ENCODE measurements at regions not wholly inside any gene's neighbourhood (a gene's known extent, or its start where the extent isn't known, plus 50 kb on each side); places are given as distances from the start of the nearest gene placed in this dataset.

- H3K4me3 ChIP-seq, result no peak overlapping the region
- H3K27me3 ChIP-seq, result no peaks in the 10 kb centered on the region
- ATAC-seq (no peak), DNase-seq (no peak), FAIRE-seq (no peak)
- no peak for TF ChIP-seq CTCF (IDR thresholded peaks at IDR 0.05)
- no peaks in the 10 kb centered on the region for H3K4me1 ChIP-seq
- no peak overlapping the region for H3K27ac ChIP-seq
- intact Hi-C loops (cut with DNase I), result no loop called here
- no peaks in the 10 kb centered on the region for H3K9me3 ChIP-seq
- H3K36me3 ChIP-seq, result no peaks in the 10 kb centered on the region
Observed at GRCh38 chr6:48057601-48058000, 53.4 kb downstream of the PTCHD4 start.

GRCh38 chr6:48048451-48049146, 62.4 kb downstream of the PTCHD4 start:
- no peaks in the 10 kb centered on the region for H3K9me3 ChIP-seq
- TF ChIP-seq CTCF (IDR thresholded peaks at IDR 0.05), result no peak
- H3K4me1 ChIP-seq, result no peaks in the 10 kb centered on the region
- FAIRE-seq (no peak), ATAC-seq (no peak), DNase-seq (no peak)
- no peak overlapping the region for H3K4me3 ChIP-seq
- 27 to 29% methylated on average over 2 of the region's 2 CpGs for WGBS, 2 donors
- intact Hi-C loops (cut with DNase I), result no loop called here
- H3K27me3 ChIP-seq, result no peaks in the 10 kb centered on the region
- H3K36me3 ChIP-seq, result no peaks in the 10 kb centered on the region
- H3K27ac ChIP-seq, result no peak overlapping the region

- H3K27me3 ChIP-seq, result no peaks in the 10 kb centered on the region
- TF ChIP-seq CTCF (IDR thresholded peaks at IDR 0.05), result no peak
- 6 to 13% methylated on average over 2 of the region's 2 CpGs for WGBS, 2 donors
- H3K36me3 ChIP-seq, result no peaks in the 10 kb centered on the region
- intact Hi-C loops (cut with DNase I), result no loop called here
- H3K4me3 ChIP-seq, result no peak overlapping the region
- ATAC-seq (no peak), DNase-seq (no peak), FAIRE-seq (no peak)
- H3K27ac ChIP-seq, result no peak overlapping the region
- no peaks in the 10 kb centered on the region for H3K9me3 ChIP-seq
- no peaks in the 10 kb centered on the region for H3K4me1 ChIP-seq
Observed at GRCh38 chr6:48041894-48042293, 69.1 kb downstream of the PTCHD4 start.

- no peak for FAIRE-seq
- Histone ChIP-seq H3K27ac (no peak overlapping the region), H3K4me1 (no peaks in the 10 kb centered on the region), H3K27me3 (no peaks in the 10 kb centered on the region), H3K9me3 (no peaks in the 10 kb centered on the region), H3K36me3 (no peaks in the 10 kb centered on the region), H3K4me3 (no peak overlapping the region)
- peak in 1 of 4 donors; percentile 27 for ATAC-seq
- TF ChIP-seq CTCF (IDR thresholded peaks at IDR 0.05), result no peak
- WGBS, 2 donors, result 70 to 78% methylated on average over 4 of the region's 4 CpGs
- intact Hi-C loops (cut with DNase I), result no loop called here
- no peak for DNase-seq
Observed at GRCh38 chr6:48037946-48038345, 73.1 kb downstream of the PTCHD4 start.

GRCh38 chr6:48036316-48036715, 74.7 kb downstream of the PTCHD4 start:
- TF ChIP-seq CTCF (IDR thresholded peaks at IDR 0.05), result no peak
- Histone ChIP-seq H3K27me3 (no peaks in the 10 kb centered on the region), H3K36me3 (no peaks in the 10 kb centered on the region), H3K27ac (no peak overlapping the region), H3K9me3 (no peaks in the 10 kb centered on the region), H3K4me3 (no peak overlapping the region), H3K4me1 (no peaks in the 10 kb centered on the region)
- 31 to 53% methylated on average over 1 of the region's 1 CpG for WGBS, 2 donors
- intact Hi-C loops (cut with DNase I), result no loop called here
- ATAC-seq, result no peak
- FAIRE-seq, result no peak
- DNase-seq, result no peak

Data from pancreas (tissue), 10 donors.